Keratinocyte (primary cell): ENCODE measurements at regions not wholly inside any gene's neighbourhood (a gene's known extent, or its start where the extent isn't known, plus 50 kb on each side); places are given as distances from the start of the nearest gene placed in this dataset.

Source experiments
- CTCF ChIP-seq, 3 experiments: IDR thresholded peaks in 1 of 3; conservative IDR thresholded peaks in 1 of 3; optimal IDR thresholded peaks in 1 of 3; 2 replicates in 2 of 3; 3 replicates in 1 of 3; pipeline versions ENCODE3 to v1.5.1; 2011; ENCODE audit warnings: low read length in 3 of 3, mild to moderate bottlenecking in 3 of 3, moderate library complexity in 2 of 3, control low read depth in 1 of 3, inconsistent platforms in 1 of 3; ENCODE audit not compliant: insufficient read depth in 2 of 3; ENCODE audit errors: extremely low read depth in 1 of 3
- EZH2 ChIP-seq: IDR thresholded peaks from one replicate; pipeline ENCODE4 v1.6.1; 2012; ENCODE audit warnings: inconsistent platforms, mild to moderate bottlenecking, low read length, moderate library complexity

GRCh38 chr14:29990993-29991392 is 63.3 kb upstream of the PRKD1 start:
- TF ChIP-seq CTCF (optimal IDR thresholded peaks at IDR 0.05 in 1 of 3, IDR thresholded peaks at IDR 0.05 in 1 of 3, conservative IDR thresholded peaks at IDR 0.05 in 1 of 3; ENCODE audit: extremely low read depth in 1 of 3, insufficient read depth in 2 of 3, low read length in 3 of 3) (no peak), EZH2 (no peak)
